ENCODE measurements at regions not wholly inside any gene's neighbourhood (a gene's known extent, or its start where the extent isn't known, plus 50 kb on each side); places are given as distances from the start of the nearest gene placed in this dataset.

- H3K36me3 ChIP-seq (ENCODE audit: control insufficient read depth, low read length) = no peaks in the 10 kb centered on the region
- H3K4me3 ChIP-seq (ENCODE audit: low read length) = no peak overlapping the region
- no peaks in the 10 kb centered on the region for H3K9me2 ChIP-seq (replicated peaks; ENCODE audit: control insufficient read depth, low read length)
- H4K20me1 ChIP-seq (ENCODE audit: control insufficient read depth, insufficient read depth, low read depth, low read length) = no peaks in the 10 kb centered on the region
- no peak for TF ChIP-seq EZH2phosphoT487 (IDR thresholded peaks at IDR 0.05; ENCODE audit: borderline replicate concordance, low read length)
- no peak for TF ChIP-seq CTCF (IDR thresholded peaks at IDR 0.05; ENCODE audit: low read depth, low read length, poor library complexity, severe bottlenecking)
- H3K4me1 ChIP-seq (ENCODE audit: control insufficient read depth, low read length) = peaks cover 6% of the 10 kb centered on the region; the same call in 1 of the 2 replicates
- no peaks in the 10 kb centered on the region for H3K9me3 ChIP-seq (ENCODE audit: control insufficient read depth, insufficient read depth, low read length)
- H3F3A ChIP-seq (ENCODE audit: control insufficient read depth, insufficient read depth) = no peaks in the 10 kb centered on the region
- H3K79me2 ChIP-seq (ENCODE audit: control insufficient read depth, low read length) = no peaks in the 10 kb centered on the region
- no peaks in the 10 kb centered on the region for H3K27me3 ChIP-seq (ENCODE audit: control insufficient read depth, low read length)
- no peak overlapping the region for H3K27ac ChIP-seq (ENCODE audit: low read depth, low read length)
- H3K4me2 ChIP-seq (ENCODE audit: low read length) = no peak overlapping the region
Measured at GRCh38 chr5:136891175-136891972, 526.0 kb upstream of the TRPC7 start.

DNA sequence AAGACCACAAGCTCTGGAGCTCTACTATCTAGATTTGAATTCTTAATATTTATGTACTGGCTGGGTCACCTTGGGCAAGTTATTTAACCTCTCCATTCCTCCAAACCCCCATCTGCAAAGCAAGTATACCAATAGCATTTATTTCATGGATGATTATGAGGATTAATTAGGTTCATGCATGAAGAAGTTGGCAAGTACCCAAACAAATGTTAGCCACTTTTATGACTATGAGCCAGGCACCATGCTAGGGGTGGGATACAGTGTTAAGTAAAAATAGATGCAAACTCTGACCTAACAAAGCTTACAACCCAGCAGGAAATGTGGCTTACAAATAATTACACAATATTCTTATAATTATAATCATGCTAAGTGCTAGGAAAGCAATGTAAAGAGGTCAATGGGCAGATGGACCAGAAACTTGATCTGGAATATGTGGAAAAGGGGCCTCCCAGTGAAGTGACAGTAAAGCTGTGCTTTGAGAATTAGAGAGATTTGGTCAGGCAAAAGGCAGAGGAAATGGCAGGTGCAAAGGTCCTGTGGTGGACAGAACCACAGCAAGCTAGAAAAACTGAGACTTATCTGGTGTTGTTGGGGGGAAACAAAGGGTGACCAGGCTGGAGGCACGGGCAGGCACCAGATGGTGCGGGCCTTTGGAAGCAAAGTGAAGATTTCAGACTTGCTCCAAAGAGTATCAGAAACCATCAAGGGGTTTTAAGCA, 525.2 kb upstream of the TRPC7 start:
- H4K20me1 ChIP-seq (ENCODE audit: control insufficient read depth, insufficient read depth, low read depth, low read length) = no peaks in the 10 kb centered on the region
- H3K4me1 ChIP-seq (ENCODE audit: control insufficient read depth, low read length) = peaks cover 6% of the 10 kb centered on the region; the same call in 1 of the 2 replicates
- no peaks in the 10 kb centered on the region for H3K36me3 ChIP-seq (ENCODE audit: control insufficient read depth, low read length)
- H3K4me2 ChIP-seq (ENCODE audit: low read length) = no peak overlapping the region
- TF ChIP-seq CTCF (IDR thresholded peaks at IDR 0.05; ENCODE audit: low read depth, low read length, poor library complexity, severe bottlenecking) (no peak), EZH2phosphoT487 (IDR thresholded peaks at IDR 0.05; ENCODE audit: borderline replicate concordance, low read length) (no peak)
- no peaks in the 10 kb centered on the region for H3K9me2 ChIP-seq (replicated peaks; ENCODE audit: control insufficient read depth, low read length)
- H3K9me3 ChIP-seq (ENCODE audit: control insufficient read depth, insufficient read depth, low read length) = no peaks in the 10 kb centered on the region
- no peak overlapping the region for H3K27ac ChIP-seq (ENCODE audit: low read depth, low read length)
- no peaks in the 10 kb centered on the region for H3F3A ChIP-seq (ENCODE audit: control insufficient read depth, insufficient read depth)
- H3K79me2 ChIP-seq (ENCODE audit: control insufficient read depth, low read length) = no peaks in the 10 kb centered on the region
- no peaks in the 10 kb centered on the region for H3K27me3 ChIP-seq (ENCODE audit: control insufficient read depth, low read length)
- H3K4me3 ChIP-seq (ENCODE audit: low read length) = no peak overlapping the region

DNA sequence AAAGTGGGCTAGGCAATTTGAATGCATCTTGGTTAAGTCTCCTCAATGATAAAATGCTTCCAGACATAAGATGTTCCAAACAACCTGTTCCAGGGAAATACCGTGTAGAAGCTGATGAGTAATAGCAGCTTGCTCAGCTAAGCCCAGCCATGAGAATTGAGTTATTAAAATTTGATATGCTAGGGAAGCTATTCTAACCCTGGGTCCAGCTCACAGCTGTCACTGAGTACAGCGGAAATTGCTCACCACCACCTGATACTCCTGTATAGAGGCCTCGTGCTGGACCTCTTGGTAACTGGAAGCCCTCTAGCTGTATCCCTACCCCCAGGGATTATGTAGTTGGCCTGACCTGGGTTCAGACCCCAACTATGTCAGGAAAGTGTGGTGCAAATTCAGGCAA, 521.3 kb upstream of the TRPC7 start:
- Histone ChIP-seq H4K20me1 (ENCODE audit: control insufficient read depth, insufficient read depth, low read depth, low read length) (no peaks in the 10 kb centered on the region), H3F3A (ENCODE audit: control insufficient read depth, insufficient read depth) (no peaks in the 10 kb centered on the region), H3K4me2 (ENCODE audit: low read length) (no peak overlapping the region), H3K9me3 (ENCODE audit: control insufficient read depth, insufficient read depth, low read length) (peaks cover 8% of the 10 kb centered on the region), H3K9me2 (replicated peaks; ENCODE audit: control insufficient read depth, low read length) (no peaks in the 10 kb centered on the region), H3K27ac (ENCODE audit: low read depth, low read length) (no peak overlapping the region), H3K36me3 (ENCODE audit: control insufficient read depth, low read length) (no peaks in the 10 kb centered on the region), H3K79me2 (ENCODE audit: control insufficient read depth, low read length) (no peaks in the 10 kb centered on the region), H3K4me3 (ENCODE audit: low read length) (no peak overlapping the region), H3K27me3 (ENCODE audit: control insufficient read depth, low read length) (no peaks in the 10 kb centered on the region), H3K4me1 (ENCODE audit: control insufficient read depth, low read length) (peaks cover 6% of the 10 kb centered on the region; the same call in 1 of the 2 replicates)
- TF ChIP-seq CTCF (IDR thresholded peaks at IDR 0.05; ENCODE audit: low read depth, low read length, poor library complexity, severe bottlenecking) = no peak

Data from DOHH2 (cell line).